ENCODE measurements at regions not wholly inside any gene's neighbourhood (a gene's known extent, or its start where the extent isn't known, plus 50 kb on each side); places are given as distances from the start of the nearest gene placed in this dataset.

GRCh38 chr22:27142286-27142685 is 484.9 kb downstream of the MIAT start:
- no peak overlapping the region for H3K23ac ChIP-seq (ENCODE audit: insufficient read length, low read depth, low read length)
- H4K20me1 ChIP-seq (ENCODE audit: control insufficient read depth, insufficient read depth, insufficient read length): no peaks in the 10 kb centered on the region
- H3K23me2 ChIP-seq (ENCODE audit: insufficient read length, low read depth, low read length, poor library complexity, severe bottlenecking): no peaks in the 10 kb centered on the region
- H4K8ac ChIP-seq (replicated peaks; ENCODE audit: insufficient read length, low read depth, low read length): no peak overlapping the region
- Mint-ChIP-seq H3K36me3 (ENCODE audit: insufficient read depth in 1 of 3, low read depth in 3 of 3) (no peaks in the 10 kb centered on the region), H3K4me1 (peaks cover 2 to 3% of the 10 kb centered on the region in 2 experiments; a peak in 2 of 4 replicates), H3K9me3 (no peaks in the 10 kb centered on the region), H3K27me3 (ENCODE audit: low read depth) (peaks cover 15% of the 10 kb centered on the region), H3K27ac (no peak overlapping the region; a peak in 1 of 7 replicates), H3K4me3 (no peak overlapping the region)
- H2BK5ac ChIP-seq (ENCODE audit: insufficient read length, low read length): no peak overlapping the region
- no peak overlapping the region for H3K14ac ChIP-seq (ENCODE audit: insufficient read depth, low read length)
- H3K4me1 ChIP-seq (ENCODE audit: insufficient read depth, low read length): no peaks in the 10 kb centered on the region
- no peak overlapping the region for H3K18ac ChIP-seq (ENCODE audit: insufficient read length, low read depth, low read length)
- H2BK20ac ChIP-seq (ENCODE audit: low read depth, low read length, poor library complexity, severe bottlenecking): no peak overlapping the region
- H3K27me3 ChIP-seq (ENCODE audit: insufficient read depth, low read length): no peaks in the 10 kb centered on the region; the same call in 1 of the 2 replicates
- H3K27ac ChIP-seq (ENCODE audit: insufficient read length, low read depth, low read length): no peak overlapping the region
- H2AFZ ChIP-seq (ENCODE audit: low read length): no peak overlapping the region
- H2BK12ac ChIP-seq (ENCODE audit: insufficient read length, low read depth, low read length): no peak overlapping the region
- H3K9me3 ChIP-seq (ENCODE audit: control insufficient read depth, low read depth, low read length): no peaks in the 10 kb centered on the region
- H2BK120ac ChIP-seq (ENCODE audit: low read depth, low read length, poor library complexity, severe bottlenecking): no peak overlapping the region
- no peak overlapping the region for H3K4me2 ChIP-seq (ENCODE audit: insufficient read depth, insufficient read length, low read length)
- no peak overlapping the region for H3K9ac ChIP-seq (ENCODE audit: extremely low read depth, insufficient read length, low read length)
- no peaks in the 10 kb centered on the region for H3K79me1 ChIP-seq (ENCODE audit: insufficient read depth, low read depth, low read length, poor library complexity, severe bottlenecking)
- no peaks in the 10 kb centered on the region for H3K79me2 ChIP-seq (ENCODE audit: insufficient read depth, low read length)
- no peak for DNase-seq
- H3K4ac ChIP-seq (ENCODE audit: low read depth, low read length): no peak overlapping the region
- H4K91ac ChIP-seq (ENCODE audit: insufficient read length, low read depth, low read length): no peak overlapping the region
- no peak overlapping the region for H4K5ac ChIP-seq (ENCODE audit: insufficient read length, low read depth, low read length)
- H2AK5ac ChIP-seq (ENCODE audit: insufficient read length, low read length): no peak overlapping the region
- WGBS (ENCODE audit: extremely low coverage, insufficient read length, low lambda C conversion rate): no CpG with 5 or more reads among the region's 2 CpGs
- no peak for TF ChIP-seq CTCF (conservative IDR thresholded peaks at IDR 0.05)
- H2BK15ac ChIP-seq (ENCODE audit: low read depth, low read length): no peak overlapping the region
- no peak overlapping the region for H3T11ph ChIP-seq (ENCODE audit: low read length)
- H3K56ac ChIP-seq (ENCODE audit: insufficient read length, low read depth, low read length): no peak overlapping the region
